B cell (primary cell): ENCODE measurements at regions not wholly inside any gene's neighbourhood (a gene's known extent, or its start where the extent isn't known, plus 50 kb on each side); places are given as distances from the start of the nearest gene placed in this dataset.

ENCODE experiments used
- ATAC-seq: fragments of 200-7000 bp; cut with Tn5 transposase; one replicate; pipeline ENCODE4 v1.10.0; 2021; ENCODE audit warnings: low read depth, mild to moderate bottlenecking, moderate number of reproducible peaks, moderate library complexity
- CTCF ChIA-PET: fragments of 350-600 bp; sonication (Branson Sonifier 250); formaldehyde crosslinking; loops from one replicate; lab custom pipeline; 2021; ENCODE audit warnings: antibody characterized with exemption, inconsistent platforms; lab: Charles Lee
- POLR2A ChIA-PET: fragments of 350-600 bp; sonication (Branson Sonifier 250); formaldehyde crosslinking; loops from one replicate; lab custom pipeline; 2021; ENCODE audit warnings: antibody characterized with exemption; lab: Charles Lee
- DNase-seq: peaks from one replicate; pipeline ENCODE4 v3.0.0; 2013
- H2AFZ ChIP-seq: 2 replicates; pipeline ENCODE4 v1.6.1; 2012; ENCODE audit warnings: mild to moderate bottlenecking, low read depth, low read length; ENCODE audit not compliant: insufficient read depth, poor library complexity, severe bottlenecking
- H3K27ac ChIP-seq, 2 donors: 1 replicate in 1 of 2; 2 replicates in 1 of 2; pipeline ENCODE4 v1.5.1; 2012 to 2013; ENCODE audit warnings: low read length in 2 of 2, mild to moderate bottlenecking in 2 of 2, moderate library complexity in 1 of 2
- H3K27me3 ChIP-seq, 4 experiments: fragments of 200-600 bp in 1 of 4; sonication (generic) in 1 of 4; replicated peaks in 1 of 4; 1 replicate in 2 of 4; 2 replicates in 2 of 4; pipeline versions ENCODE4 v1.6.1 to v1.7.0; 2013 to 2016; ENCODE audit warnings: low read length in 3 of 4, mild to moderate bottlenecking in 2 of 4, mixed read lengths in 1 of 4, moderate library complexity in 1 of 4; ENCODE audit not compliant: insufficient read depth in 4 of 4, control insufficient read depth in 3 of 4; ENCODE audit errors: control extremely low read depth in 1 of 4
- H3K36me3 ChIP-seq, 2 experiments: replicated peaks in 1 of 2; 1 replicate in 1 of 2; 2 replicates in 1 of 2; pipeline versions ENCODE4 v1.6.1 to v1.7.1; 2013; ENCODE audit warnings: low read length in 1 of 2; ENCODE audit not compliant: insufficient read depth in 2 of 2, control insufficient read depth in 1 of 2; ENCODE audit errors: control extremely low read depth in 1 of 2, extremely low read depth in 1 of 2
- H3K4me1 ChIP-seq, 2 donors: fragments of 200-600 bp in 1 of 2; sonication (generic) in 1 of 2; 1 replicate in 1 of 2; 2 replicates in 1 of 2; pipeline versions ENCODE4 v1.5.1 to v1.6.1; 2013 to 2017; ENCODE audit warnings: low read length in 2 of 2; ENCODE audit not compliant: control insufficient read depth in 2 of 2, insufficient read depth in 2 of 2
- H3K4me2 ChIP-seq: replicated peaks from 2 replicates; pipeline ENCODE3; 2012; ENCODE audit warnings: mild to moderate bottlenecking, low read depth, low read length; ENCODE audit not compliant: poor library complexity, severe bottlenecking
- H3K4me3 ChIP-seq, 5 experiments: fragments of 200-600 bp in 1 of 5; sonication (generic) in 1 of 5; 1 replicate in 3 of 5; 2 replicates in 2 of 5; pipeline versions ENCODE4 v1.5.1 to v1.7.0; 2011 to 2016; ENCODE audit warnings: low read length in 4 of 5, mild to moderate bottlenecking in 4 of 5, low read depth in 2 of 5, control low read depth in 1 of 5, moderate library complexity in 1 of 5; ENCODE audit not compliant: insufficient read depth in 1 of 5; ENCODE audit errors: control extremely low read depth in 1 of 5, extremely low read depth in 1 of 5
- H3K79me2 ChIP-seq: fragments of 200-600 bp; sonication (generic); one replicate; pipeline ENCODE4 v1.6.0; 2016; ENCODE audit warnings: low read length; ENCODE audit not compliant: control insufficient read depth, insufficient read depth
- H3K9ac ChIP-seq: fragments of 200-600 bp; sonication (generic); 2 replicates; pipeline ENCODE4 v1.6.1; 2017; ENCODE audit warnings: mild to moderate bottlenecking, low read length, moderate library complexity
- H3K9me3 ChIP-seq, 3 donors: one replicate each; pipeline versions ENCODE4 v1.6.1 to v1.7.1; 2013; ENCODE audit warnings: low read length in 2 of 3; ENCODE audit not compliant: control insufficient read depth in 2 of 3, insufficient read depth in 1 of 3; ENCODE audit errors: control extremely low read depth in 1 of 3
- H4K20me1 ChIP-seq: 2 replicates; pipeline ENCODE4 v1.6.0; 2012; ENCODE audit warnings: mild to moderate bottlenecking, low read length; ENCODE audit not compliant: insufficient read depth, control insufficient read depth, poor library complexity, severe bottlenecking
- H3K27ac Mint-ChIP-seq: one replicate; pipeline ENCODE4 v1.8.0; 2021; ENCODE audit warnings: mixed read lengths
- H3K27me3 Mint-ChIP-seq: one replicate; pipeline ENCODE4 v1.8.0; 2021; ENCODE audit warnings: mixed read lengths
- H3K4me1 Mint-ChIP-seq: one replicate; pipeline ENCODE4 v1.8.0; 2021; ENCODE audit warnings: mixed read lengths
- H3K4me3 Mint-ChIP-seq: one replicate; pipeline ENCODE4 v1.8.0; 2021; ENCODE audit warnings: mixed read lengths
- H3K9me3 Mint-ChIP-seq: one replicate; pipeline ENCODE4 v1.8.0; 2022; ENCODE audit warnings: mixed read lengths; ENCODE audit not compliant: insufficient read depth
- CTCF ChIP-seq: fragments of 200-600 bp; IDR thresholded peaks from one replicate; pipeline ENCODE4 v1.8.0; 2022; ENCODE audit warnings: antibody characterized with exemption, mild to moderate bottlenecking
- EZH2 ChIP-seq: IDR thresholded peaks from 2 replicates; pipeline ENCODE4 v1.6.1; 2012; ENCODE audit warnings: borderline replicate concordance, low read depth, mild to moderate bottlenecking, moderate library complexity, low read length; ENCODE audit not compliant: insufficient read depth, poor library complexity, severe bottlenecking
- WGBS: methylation state at CpG from one replicate; pipeline ENCODE4 v1.1.5; 2013; ENCODE audit warnings: missing lambda C conversion rate; ENCODE audit not compliant: insufficient coverage; 5-methylcytosine and 5-hydroxymethylcytosine counted together
- intact Hi-C: fragments of 100-400 bp; cut with micrococcal nuclease; formaldehyde crosslinking; loops from one replicate; pipeline ENCODE4 v1.10.0; 2022

DNA sequence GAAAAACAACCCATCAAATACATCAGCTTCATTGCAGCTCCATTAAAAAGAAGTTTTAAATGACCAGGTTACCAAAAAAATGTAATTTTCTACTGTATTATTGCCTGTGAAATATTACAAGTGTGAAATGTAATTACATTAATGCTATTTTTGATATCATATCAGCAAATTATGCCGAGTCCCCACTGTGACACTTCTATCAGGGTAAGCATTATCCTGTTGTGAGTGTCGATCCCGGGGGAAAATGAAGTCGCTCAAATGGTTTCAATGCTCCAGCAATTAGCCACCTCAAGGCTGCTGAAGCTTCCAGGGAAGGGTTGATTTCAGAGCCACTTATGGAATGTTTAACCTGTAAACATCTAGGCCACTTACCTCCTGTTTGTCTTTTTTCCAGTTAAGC, 70.4 kb downstream of the RCN1 start:
- DNase-seq (no peak), ATAC-seq (no peak)
- ChIA-PET POLR2A (no interaction called here), CTCF (interaction anchor here (0.7 to 1.8 kb wide), 4 partner anchors 15 to 109 kb away, joined by 3 to 7 read pairs (median 4); no protein-coding TSS in a partner anchor)
- TF ChIP-seq CTCF, result no peak
- TF ChIP-seq EZH2, result no peak
- H4K20me1 ChIP-seq, result no peaks in the 10 kb centered on the region
- Mint-ChIP-seq H3K27me3 (peaks cover 29% of the 10 kb centered on the region), H3K4me3 (no peak overlapping the region), H3K9me3 (no peaks in the 10 kb centered on the region), H3K27ac (no peak overlapping the region), H3K4me1 (no peaks in the 10 kb centered on the region)
- H3K36me3 ChIP-seq, result no peaks in the 10 kb centered on the region
- intact Hi-C loops, result no loop called here
- WGBS, result no CpG with 5 or more reads among the region's 4 CpGs
- no peak overlapping the region for H3K9ac ChIP-seq
- no peak overlapping the region for H3K27ac ChIP-seq
- H3K4me3 ChIP-seq, result no peak overlapping the region
- H2AFZ ChIP-seq, result no peak overlapping the region
- no peak overlapping the region for H3K4me2 ChIP-seq
- no peaks in the 10 kb centered on the region for H3K4me1 ChIP-seq
- no peaks in the 10 kb centered on the region for H3K9me3 ChIP-seq
- H3K27me3 ChIP-seq, result no peaks in the 10 kb centered on the region
- H3K79me2 ChIP-seq, result no peaks in the 10 kb centered on the region

GRCh38 chr11:32162351-32162750, 71.5 kb downstream of the RCN1 start:
- Mint-ChIP-seq H3K27me3 (peaks cover 29% of the 10 kb centered on the region), H3K9me3 (no peaks in the 10 kb centered on the region), H3K4me1 (no peaks in the 10 kb centered on the region), H3K4me3 (no peak overlapping the region), H3K27ac (no peak overlapping the region)
- Histone ChIP-seq H2AFZ (no peak overlapping the region), H3K4me1 (no peaks in the 10 kb centered on the region), H3K27ac (no peak overlapping the region), H4K20me1 (no peaks in the 10 kb centered on the region), H3K9ac (no peak overlapping the region), H3K4me3 (no peak overlapping the region), H3K27me3 (no peaks in the 10 kb centered on the region), H3K79me2 (no peaks in the 10 kb centered on the region), H3K36me3 (no peaks in the 10 kb centered on the region), H3K4me2 (no peak overlapping the region), H3K9me3 (no peaks in the 10 kb centered on the region)
- no CpG with 5 or more reads among the region's 4 CpGs for WGBS
- CTCF ChIA-PET, result interaction anchor here (1.0 to 1.8 kb wide), 4 partner anchors 14 to 110 kb away, joined by 3 to 7 read pairs (median 4); no protein-coding TSS in a partner anchor
- intact Hi-C loops, result no loop called here
- POLR2A ChIA-PET, result no interaction called here
- ATAC-seq (no peak), DNase-seq (no peak)
- no peak for TF ChIP-seq EZH2
- TF ChIP-seq CTCF, result no peak
